Keratinocyte (primary cell): ENCODE measurements at regions not wholly inside any gene's neighbourhood (a gene's known extent, or its start where the extent isn't known, plus 50 kb on each side); places are given as distances from the start of the nearest gene placed in this dataset.

Source experiments
- DNase-seq: peaks from one replicate; pipeline ENCODE4 v3.0.0-alpha.2; 2011; ENCODE audit warnings: low read depth, missing footprints, low spot score
- FAIRE-seq: peaks from 2 replicates; lab custom pipeline; 2011; peaks lifted over from hg19 to GRCh38; lab: Jason Lieb, UNC
- H2AFZ ChIP-seq: 2 replicates; pipeline ENCODE4 v1.6.0; 2012; ENCODE audit warnings: low read length, control low read depth, inconsistent platforms; ENCODE audit not compliant: control insufficient read depth
- H3K27ac ChIP-seq: 2 replicates; pipeline ENCODE4 v1.5.1; 2011; ENCODE audit warnings: low read length; ENCODE audit not compliant: control insufficient read depth, insufficient read depth
- H3K27me3 ChIP-seq: 3 replicates; pipeline ENCODE4 v1.6.0; 2011; ENCODE audit warnings: low read length; ENCODE audit not compliant: control insufficient read depth, insufficient read depth; ENCODE audit errors: extremely low read depth
- H3K36me3 ChIP-seq, 2 experiments: 2 replicates in 1 of 2; 3 replicates in 1 of 2; pipeline ENCODE4 v1.5.1; 2011; ENCODE audit warnings: low read length in 2 of 2, mild to moderate bottlenecking in 1 of 2; ENCODE audit not compliant: control insufficient read depth in 2 of 2, insufficient read depth in 2 of 2; ENCODE audit errors: extremely low read depth in 1 of 2
- H3K4me1 ChIP-seq: 3 replicates; pipeline ENCODE4 v1.5.1; 2011; ENCODE audit warnings: low read length; ENCODE audit not compliant: control insufficient read depth, insufficient read depth; ENCODE audit errors: extremely low read depth
- H3K4me2 ChIP-seq: 3 replicates; pipeline ENCODE4 v1.6.0; 2011; ENCODE audit warnings: low read depth, low read length; ENCODE audit not compliant: control insufficient read depth, insufficient read depth; ENCODE audit errors: extremely low read depth
- H3K4me3 ChIP-seq, 3 experiments: fragments of 200-600 bp in 1 of 3; sonication (generic) in 1 of 3; 2 replicates in 2 of 3; 3 replicates in 1 of 3; pipeline ENCODE4 v1.5.1; 2011 to 2016; ENCODE audit warnings: low read length in 3 of 3, mild to moderate bottlenecking in 3 of 3, control low read depth in 2 of 3, inconsistent platforms in 1 of 3, low read depth in 1 of 3, mixed read lengths in 1 of 3, mixed run types in 1 of 3, moderate library complexity in 1 of 3; ENCODE audit not compliant: control insufficient read depth in 2 of 3, insufficient read depth in 2 of 3; ENCODE audit errors: extremely low read depth in 1 of 3
- H3K79me2 ChIP-seq: 2 replicates; pipeline ENCODE4 v1.6.0; 2012; ENCODE audit warnings: low read length; ENCODE audit not compliant: control insufficient read depth, insufficient read depth
- H3K9ac ChIP-seq: 3 replicates; pipeline ENCODE4 v1.6.0; 2011; ENCODE audit warnings: low read length; ENCODE audit not compliant: control insufficient read depth, insufficient read depth; ENCODE audit errors: extremely low read depth
- H3K9me1 ChIP-seq: 3 replicates; pipeline ENCODE4 v1.6.0; 2011; ENCODE audit warnings: low read length; ENCODE audit not compliant: control insufficient read depth, insufficient read depth; ENCODE audit errors: extremely low read depth
- H3K9me3 ChIP-seq: 2 replicates; pipeline ENCODE4 v1.5.1; 2012; ENCODE audit warnings: low read depth, low read length; ENCODE audit not compliant: control insufficient read depth
- H4K20me1 ChIP-seq: 3 replicates; pipeline ENCODE4 v1.6.0; 2011; ENCODE audit warnings: low read length; ENCODE audit not compliant: control insufficient read depth, insufficient read depth; ENCODE audit errors: extremely low read depth
- CTCF ChIP-seq, 3 experiments: IDR thresholded peaks in 1 of 3; conservative IDR thresholded peaks in 1 of 3; optimal IDR thresholded peaks in 1 of 3; 2 replicates in 2 of 3; 3 replicates in 1 of 3; pipeline versions ENCODE3 to v1.5.1; 2011; ENCODE audit warnings: low read length in 3 of 3, mild to moderate bottlenecking in 3 of 3, moderate library complexity in 2 of 3, control low read depth in 1 of 3, inconsistent platforms in 1 of 3; ENCODE audit not compliant: insufficient read depth in 2 of 3; ENCODE audit errors: extremely low read depth in 1 of 3
- EZH2 ChIP-seq: IDR thresholded peaks from one replicate; pipeline ENCODE4 v1.6.1; 2012; ENCODE audit warnings: inconsistent platforms, mild to moderate bottlenecking, low read length, moderate library complexity
- dilution Hi-C: fragments of 300-500 bp; cut with MboI; formaldehyde crosslinking; loops from one replicate; pipeline ENCODE4 v1.7.0; 2020; ENCODE audit warnings: low sequenced_read_pairs; ENCODE audit not compliant: extremely low pct_ligation_motif_present

GRCh38 chr1:168394858-168395257, 114.2 kb downstream of the TBX19 start:
- Histone ChIP-seq H3K9ac (no peak overlapping the region), H3K27ac (no peak overlapping the region), H3K9me3 (no peaks in the 10 kb centered on the region), H4K20me1 (no peaks in the 10 kb centered on the region), H3K36me3 (no peaks in the 10 kb centered on the region), H3K4me1 (peaks cover 6% of the 10 kb centered on the region), H3K4me3 (no peak overlapping the region), H3K4me2 (no peak overlapping the region), H3K9me1 (no peaks in the 10 kb centered on the region), H3K79me2 (no peaks in the 10 kb centered on the region), H2AFZ (no peak overlapping the region), H3K27me3 (peaks cover 4% of the 10 kb centered on the region)
- no peak for FAIRE-seq
- DNase-seq, result no peak
- TF ChIP-seq CTCF (optimal IDR thresholded peaks at IDR 0.05 in 1 of 3, IDR thresholded peaks at IDR 0.05 in 1 of 3, conservative IDR thresholded peaks at IDR 0.05 in 1 of 3; ENCODE audit: extremely low read depth in 1 of 3, insufficient read depth in 2 of 3, low read length in 3 of 3) (no peak), EZH2 (no peak)
- dilution Hi-C loops, result no loop called here

- Histone ChIP-seq H3K9me3 (no peaks in the 10 kb centered on the region), H3K27ac (no peak overlapping the region), H3K79me2 (no peaks in the 10 kb centered on the region), H3K4me1 (peaks cover 6% of the 10 kb centered on the region), H4K20me1 (no peaks in the 10 kb centered on the region), H3K9me1 (no peaks in the 10 kb centered on the region), H3K4me2 (no peak overlapping the region), H3K9ac (no peak overlapping the region), H3K27me3 (no peaks in the 10 kb centered on the region), H3K36me3 (no peaks in the 10 kb centered on the region), H3K4me3 (no peak overlapping the region), H2AFZ (no peak overlapping the region)
- TF ChIP-seq EZH2, result no peak
- TF ChIP-seq CTCF (optimal IDR thresholded peaks at IDR 0.05 in 1 of 3, IDR thresholded peaks at IDR 0.05 in 1 of 3, conservative IDR thresholded peaks at IDR 0.05 in 1 of 3; ENCODE audit: extremely low read depth in 1 of 3, insufficient read depth in 2 of 3, low read length in 3 of 3), result no peak
- dilution Hi-C loops, result no loop called here
- FAIRE-seq, result no peak
- no peak for DNase-seq
Measured at GRCh38 chr1:168392958-168393549, 112.4 kb downstream of the TBX19 start.
